ENCODE measurements at regions not wholly inside any gene's neighbourhood (a gene's known extent, or its start where the extent isn't known, plus 50 kb on each side); places are given as distances from the start of the nearest gene placed in this dataset.

GRCh38 chr21:39105341-39105765 is 77.9 kb downstream of the PSMG1 start:
- DNase-seq: no peak

- no peak for DNase-seq
Observed at GRCh38 chr21:39104911-39105310, 78.3 kb downstream of the PSMG1 start.

- DNase-seq: no peak
Observed at GRCh38 chr21:39103689-39104088, 79.6 kb downstream of the PSMG1 start.

DNA sequence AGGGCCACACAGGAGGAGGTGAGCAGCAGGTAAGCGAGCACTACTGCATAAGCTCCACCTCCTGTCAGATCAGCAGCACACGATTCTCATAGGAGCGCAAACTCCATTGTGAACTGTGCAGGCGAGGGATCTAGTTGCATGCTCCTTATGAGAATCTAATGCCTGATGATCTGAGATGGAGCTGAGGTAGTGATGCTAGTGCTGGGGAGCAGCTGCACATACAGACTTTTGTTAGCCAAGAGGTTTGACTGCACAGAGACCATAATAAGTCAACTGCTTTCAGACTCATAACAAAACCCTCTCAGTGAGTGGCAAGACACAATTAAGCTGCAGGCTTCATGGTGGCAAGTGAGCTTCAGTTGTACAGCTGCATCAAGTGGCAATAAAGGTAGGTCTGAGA is 83.4 kb downstream of the PSMG1 start:
- no peak for DNase-seq

GRCh38 chr21:39098696-39099200 is 84.5 kb downstream of the PSMG1 start:
- DNase-seq: no peak

DNA sequence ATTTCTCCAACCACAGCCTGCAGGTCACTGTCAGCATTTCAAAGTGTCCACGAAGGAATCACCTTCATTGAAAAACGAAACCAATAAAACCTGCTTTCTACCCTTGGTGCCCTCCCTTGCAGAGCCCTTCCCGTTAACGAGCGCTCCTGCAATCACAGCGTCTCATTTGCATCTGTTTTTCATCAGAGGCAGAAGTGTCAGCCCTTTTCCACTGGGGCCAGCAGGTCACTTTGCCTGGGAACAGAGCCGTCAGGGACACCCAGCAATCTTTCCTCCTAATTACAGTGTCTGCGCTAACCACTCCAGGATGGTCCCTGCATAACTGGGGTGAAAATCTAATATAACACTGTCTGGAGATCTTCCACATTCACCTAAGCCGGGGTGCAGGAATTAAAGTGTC is 85.3 kb downstream of the PSMG1 start:
- DNase-seq: no peak

GRCh38 chr21:39097335-39097861 is 85.9 kb downstream of the PSMG1 start:
- no peak for DNase-seq

DNA sequence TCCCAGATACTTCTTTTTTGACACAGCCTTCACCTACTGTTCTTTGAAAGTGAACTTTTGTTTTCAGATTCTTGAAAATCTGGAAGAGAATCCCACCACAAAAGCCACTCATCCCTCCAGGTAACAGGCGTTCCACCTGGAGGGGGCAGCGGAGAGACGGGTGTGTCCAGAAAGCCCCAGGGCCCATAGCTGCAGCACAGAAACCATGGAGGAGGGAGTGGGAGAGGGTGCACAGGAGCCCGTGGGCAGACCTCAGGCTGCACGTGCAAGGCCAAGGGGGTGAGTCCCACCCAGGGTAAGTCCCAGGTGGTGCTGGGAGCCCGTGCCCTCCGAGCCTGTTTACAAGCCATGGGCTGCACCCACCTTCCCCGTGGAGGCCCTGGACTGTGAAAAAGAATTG is 86.5 kb downstream of the PSMG1 start:
- no peak for DNase-seq

- DNase-seq: no peak
Observed at GRCh38 chr21:39095681-39096080, 87.6 kb downstream of the PSMG1 start.

- no peak for DNase-seq
Observed at GRCh38 chr21:39094847-39095579, 88.2 kb downstream of the PSMG1 start.

- no peak for DNase-seq
Observed at GRCh38 chr21:39094087-39094780, 89.0 kb downstream of the PSMG1 start.

DNA sequence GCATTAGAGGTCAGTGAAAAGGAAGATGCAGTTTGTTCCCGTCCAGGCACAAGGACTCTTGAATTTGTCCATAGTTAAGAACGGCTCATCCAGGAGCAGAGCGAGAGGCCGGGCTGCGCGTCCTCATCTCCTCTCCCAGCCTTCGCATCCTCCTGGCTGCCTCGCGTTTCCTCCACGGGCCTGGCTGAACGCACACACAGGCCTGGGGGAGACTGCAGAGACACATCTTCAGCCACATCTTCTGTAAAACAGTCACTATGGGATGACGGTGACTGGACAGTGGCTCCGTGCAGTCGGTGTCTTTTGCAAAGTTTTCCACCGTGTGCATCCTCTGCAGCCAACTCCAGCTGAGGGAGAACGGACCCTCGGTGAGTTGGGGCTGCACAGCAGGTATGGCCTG is 89.7 kb downstream of the PSMG1 start:
- no peak for DNase-seq

DNA sequence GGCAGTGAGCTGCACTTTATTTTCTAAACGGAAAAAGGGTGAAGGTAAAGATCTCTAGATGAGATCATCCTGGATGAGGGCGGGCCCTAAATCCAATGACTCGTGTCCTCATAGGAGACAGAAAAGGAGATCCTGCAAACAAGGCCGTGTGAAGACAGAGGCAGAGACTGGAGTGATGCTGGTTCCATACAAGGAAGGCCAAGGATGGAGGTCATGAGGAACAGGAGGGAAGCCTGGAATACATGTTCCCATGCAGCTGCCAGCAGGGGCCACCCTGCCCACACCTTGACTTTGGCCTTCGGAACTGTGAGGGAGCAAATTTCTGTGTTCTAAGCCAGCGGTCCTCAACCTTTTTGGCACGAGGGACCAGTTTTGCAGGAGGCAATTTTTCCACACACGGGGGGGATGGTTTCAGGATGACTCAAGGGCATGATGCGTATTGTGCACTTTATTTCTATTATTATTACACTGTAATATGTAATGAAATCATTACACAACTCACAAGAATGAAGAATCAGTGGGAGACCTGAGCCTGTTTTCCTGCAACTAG is 94.3 kb downstream of the PSMG1 start:
- DNase-seq: no peak

DNA sequence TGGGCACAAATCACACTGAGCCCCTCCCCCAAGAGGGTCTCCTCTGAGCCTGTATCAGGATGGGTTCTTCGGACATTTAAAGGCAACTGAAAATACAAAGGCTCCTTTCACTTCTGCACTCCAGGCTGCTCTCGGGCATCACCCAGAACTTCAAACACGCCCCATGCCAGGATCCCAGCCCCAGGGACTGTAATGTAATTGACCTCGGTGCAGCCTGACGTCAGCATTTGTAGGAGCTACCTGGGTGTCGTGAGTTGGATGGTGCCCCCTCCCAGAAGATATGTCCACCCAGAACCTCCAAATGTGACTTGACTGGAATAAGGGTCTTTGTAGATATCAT is 95.2 kb downstream of the PSMG1 start:
- no peak for DNase-seq

DNA sequence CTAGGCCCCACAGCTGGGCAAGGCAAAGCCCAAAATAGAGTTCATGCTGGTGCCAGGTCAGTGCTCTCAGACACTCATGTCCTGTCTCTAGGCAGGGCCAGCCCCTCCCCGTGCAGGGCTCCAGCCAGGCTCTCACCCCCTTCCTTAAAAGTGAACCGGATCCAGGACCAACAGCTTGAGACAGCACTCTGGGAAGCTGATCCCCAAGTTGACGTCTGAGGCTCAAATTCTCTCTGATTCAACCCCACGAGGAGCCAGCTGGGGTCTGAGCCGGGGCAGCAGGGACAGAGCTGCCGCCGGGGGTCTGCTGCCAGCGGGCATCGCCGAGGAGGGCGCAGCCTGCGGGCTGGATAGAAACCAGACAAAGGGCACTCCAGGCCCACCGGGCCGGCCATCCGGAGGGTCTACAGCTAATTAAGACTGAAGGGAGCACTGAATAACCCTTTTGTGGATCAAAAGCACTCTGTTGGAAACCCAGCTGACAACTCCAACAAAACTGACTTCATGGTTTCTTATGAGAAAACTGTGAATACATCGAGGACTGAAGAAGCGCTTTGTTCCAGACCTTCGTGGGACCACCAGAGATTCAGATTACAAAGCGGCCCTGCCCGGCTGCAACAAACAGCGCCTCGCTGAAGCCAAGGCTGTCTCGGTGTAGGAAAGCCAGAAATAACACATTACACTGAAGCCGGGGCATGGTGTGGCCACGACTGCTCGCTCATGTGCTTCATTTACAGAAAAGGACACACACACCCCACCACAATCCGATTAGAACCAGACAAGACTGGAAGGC is 95.8 kb downstream of the PSMG1 start:
- no peak for DNase-seq

- DNase-seq: no peak
Observed at GRCh38 chr21:39086547-39086946, 96.7 kb downstream of the PSMG1 start.

- no peak for DNase-seq
Observed at GRCh38 chr21:39085843-39086405, 97.3 kb downstream of the PSMG1 start.

GRCh38 chr21:39084979-39085729 is 98.1 kb downstream of the PSMG1 start:
- DNase-seq: no peak

GRCh38 chr21:39084073-39084472 is 99.2 kb downstream of the PSMG1 start:
- DNase-seq: no peak

DNA sequence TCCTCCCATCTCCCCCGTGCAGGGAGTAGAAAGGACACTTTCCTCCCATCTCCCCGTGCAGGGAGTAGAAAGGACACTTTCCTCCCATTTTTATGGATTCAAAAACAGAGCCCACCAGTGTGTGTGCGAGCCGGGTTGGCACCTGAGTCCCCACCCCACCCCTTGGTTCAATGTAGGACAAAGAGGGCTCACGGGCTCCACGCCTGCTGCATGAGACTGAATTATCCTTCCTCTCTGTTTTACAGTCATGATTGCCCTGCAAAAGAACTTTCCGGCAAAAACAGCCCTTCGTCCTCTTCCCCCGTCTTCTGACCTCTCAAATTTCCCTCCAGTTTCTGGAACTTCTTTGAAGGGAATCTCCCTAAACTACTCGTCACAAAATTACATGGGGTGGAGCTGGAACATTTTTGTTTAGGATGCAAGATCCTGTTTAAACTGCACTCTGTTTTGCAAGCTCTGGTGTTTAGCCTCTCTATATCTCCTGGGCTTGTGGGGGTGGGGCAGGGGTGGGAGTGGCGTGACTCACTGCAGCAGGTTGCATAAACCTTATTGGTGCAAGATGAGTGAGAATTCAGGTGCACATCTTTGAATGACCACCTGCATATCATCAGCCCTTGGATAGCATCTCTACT is 99.8 kb downstream of the PSMG1 start:
- no peak for DNase-seq

DNA sequence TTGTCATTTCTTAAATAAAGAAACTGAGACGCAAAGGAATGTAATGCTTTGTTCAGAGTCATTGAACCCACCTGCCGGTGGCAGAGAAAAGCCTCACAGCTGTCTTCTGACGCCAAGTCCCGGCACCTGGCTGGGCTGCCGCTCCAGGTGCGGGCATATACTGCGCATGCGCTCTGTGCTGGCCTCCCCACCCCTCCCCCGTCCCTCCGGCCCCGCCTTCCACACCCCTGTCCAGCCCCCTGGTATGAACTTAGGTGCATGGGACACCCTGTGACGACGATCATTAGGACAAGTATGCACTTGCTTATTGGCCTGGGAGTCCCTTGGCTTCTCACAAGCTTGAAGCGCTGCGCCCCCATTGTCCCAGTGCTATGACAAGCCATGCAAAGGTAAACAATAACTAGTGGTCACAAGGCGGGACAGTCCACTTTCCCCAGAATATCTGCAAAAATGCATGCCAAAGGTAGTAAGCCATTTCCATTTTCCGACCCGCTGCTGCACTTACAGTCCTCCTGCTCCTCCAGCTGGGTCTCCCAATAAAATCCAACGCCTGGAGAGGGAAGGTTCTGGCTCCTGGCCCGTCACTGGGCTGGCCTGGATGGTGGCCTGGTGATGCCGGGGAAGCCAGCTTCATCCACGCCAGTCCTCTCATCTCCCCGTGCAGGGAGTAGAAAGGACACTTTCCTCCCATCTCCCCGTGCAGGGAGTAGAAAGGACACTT is 100.4 kb downstream of the PSMG1 start:
- peak; percentile 80 for DNase-seq

Measured in NCI-H345 (cell line).